Liver (tissue), 8 donors: ENCODE measurements at regions not wholly inside any gene's neighbourhood (a gene's known extent, or its start where the extent isn't known, plus 50 kb on each side); places are given as distances from the start of the nearest gene placed in this dataset.
A peak's percentile ranks its signal among the peaks of the same experiment; 100 is the strongest.

Experiments
- DNase-seq: peaks from one replicate; pipeline ENCODE4 v3.0.0-alpha.2; 2017; ENCODE audit warnings: low spot score
- H3K27ac ChIP-seq, 2 donors: one replicate each; pipeline ENCODE4 v1.7.0; 2013; ENCODE audit warnings: inconsistent platforms in 2 of 2, low read length in 2 of 2, control low read depth in 1 of 2, low read depth in 1 of 2, mild to moderate bottlenecking in 1 of 2
- H3K27me3 ChIP-seq, 4 donors: one replicate each; pipeline versions ENCODE4 v1.6.1 to v1.7.0; 2013; ENCODE audit warnings: low read length in 3 of 4, inconsistent platforms in 1 of 4, mild to moderate bottlenecking in 1 of 4, moderate library complexity in 1 of 4; ENCODE audit not compliant: control insufficient read depth in 4 of 4, insufficient read depth in 4 of 4
- H3K36me3 ChIP-seq, 4 donors: one replicate each; pipeline versions ENCODE4 v1.6.1 to v1.7.0; 2013; ENCODE audit warnings: low read length in 3 of 4, mild to moderate bottlenecking in 3 of 4, low read depth in 1 of 4, moderate library complexity in 1 of 4; ENCODE audit not compliant: control insufficient read depth in 4 of 4, insufficient read depth in 3 of 4
- H3K4me1 ChIP-seq, 4 donors: one replicate each; pipeline versions ENCODE4 v1.6.1 to v1.7.0; 2013; ENCODE audit warnings: low read length in 3 of 4, mild to moderate bottlenecking in 3 of 4, moderate library complexity in 1 of 4; ENCODE audit not compliant: control insufficient read depth in 4 of 4, insufficient read depth in 4 of 4
- H3K4me3 ChIP-seq, 3 donors: one replicate each; pipeline versions ENCODE4 v1.6.1 to v1.7.0; 2013; ENCODE audit warnings: low read length in 3 of 3, control low read depth in 1 of 3, low read depth in 1 of 3, mild to moderate bottlenecking in 1 of 3
- H3K9ac ChIP-seq, 2 donors: one replicate each; pipeline ENCODE4 v1.7.0; 2013; ENCODE audit warnings: low read length in 2 of 2, mild to moderate bottlenecking in 2 of 2, moderate library complexity in 2 of 2, control low read depth in 1 of 2, low read depth in 1 of 2
- H3K9me3 ChIP-seq, 4 donors: one replicate each; pipeline versions ENCODE4 v1.6.1 to v1.7.0; 2013; ENCODE audit warnings: low read length in 3 of 4; ENCODE audit not compliant: control insufficient read depth in 4 of 4
- CTCF ChIP-seq: fragments of 150-350 bp; IDR thresholded peaks from 2 replicates; pipeline ENCODE4 v1.5.1; 2017; ENCODE audit warnings: improper control_type of control experiment, low read depth, low read length; ENCODE audit not compliant: missing input control
- EGR1 ChIP-seq, 2 donors: IDR thresholded peaks; 2 replicates each; pipeline ENCODE4 v1.6.1; 2016 to 2018; ENCODE audit warnings: antibody characterized with exemption in 2 of 2, low read depth in 2 of 2
- FOXA1 ChIP-seq: IDR thresholded peaks from 2 replicates; pipeline ENCODE4 v1.6.1; 2016; ENCODE audit warnings: antibody characterized with exemption
- FOXA2 ChIP-seq: IDR thresholded peaks from 2 replicates; pipeline ENCODE4 v1.6.1; 2016; ENCODE audit warnings: antibody characterized with exemption
- GABPA ChIP-seq, 2 donors: IDR thresholded peaks in 1 of 2; conservative IDR thresholded peaks in 1 of 2; 2 replicates each; pipeline ENCODE4 v1.6.1; 2016; ENCODE audit warnings: antibody characterized with exemption in 2 of 2, mild to moderate bottlenecking in 1 of 2, moderate library complexity in 1 of 2
- HNF4A ChIP-seq, 2 donors: conservative IDR thresholded peaks; 2 replicates each; pipeline ENCODE4 v1.6.1; 2016; ENCODE audit warnings: antibody characterized with exemption in 2 of 2, mild to moderate bottlenecking in 2 of 2
- HNF4G ChIP-seq: IDR thresholded peaks from 2 replicates; pipeline ENCODE4 v1.6.1; 2016; ENCODE audit warnings: antibody characterized with exemption
- RAD21 ChIP-seq, 2 donors: IDR thresholded peaks; 2 replicates each; pipeline ENCODE4 v1.6.1; 2016; ENCODE audit warnings: antibody characterized with exemption in 2 of 2, mild to moderate bottlenecking in 2 of 2
- SP1 ChIP-seq: IDR thresholded peaks from 2 replicates; pipeline ENCODE4 v1.6.1; 2018; ENCODE audit warnings: antibody characterized with exemption, mild to moderate bottlenecking
- TAF1 ChIP-seq: conservative IDR thresholded peaks from 2 replicates; pipeline ENCODE4 v1.6.1; 2016; ENCODE audit warnings: antibody characterized with exemption, mild to moderate bottlenecking
- YY1 ChIP-seq: IDR thresholded peaks from 2 replicates; pipeline ENCODE4 v1.6.1; 2016; ENCODE audit warnings: antibody characterized with exemption, mild to moderate bottlenecking
- ZBTB33 ChIP-seq: IDR thresholded peaks from 2 replicates; pipeline ENCODE4 v1.6.1; 2016; ENCODE audit warnings: antibody characterized with exemption
- WGBS: extraction: QIAGEN DNeasy Blood & Tissue Kit; methylation state at CpG from one replicate; pipeline ENCODE4 v1.1.7; 2013; 5-methylcytosine and 5-hydroxymethylcytosine counted together
- donor health status: healthy.
- donor health status: healthy.
- donor health status: healthy.
- donor health status: healthy.
- donor health status: healthy.

- TF ChIP-seq FOXA1 (no peak), CTCF (peak; percentile 47), HNF4A (conservative IDR thresholded peaks at IDR 0.05) (no peak), RAD21 (IDR thresholded peaks at IDR 0.05) (peak; percentile 80 to 82), FOXA2 (peak; percentile 10)
- DNase-seq: no peak
- no peaks in the 10 kb centered on the region for H3K4me1 ChIP-seq
- H3K9me3 ChIP-seq: no peaks in the 10 kb centered on the region
- H3K27ac ChIP-seq: no peak overlapping the region
- H3K4me3 ChIP-seq: no peak overlapping the region
- no peak overlapping the region for H3K9ac ChIP-seq
- WGBS: 15% methylated on average over 3 of the region's 3 CpGs
- H3K36me3 ChIP-seq: no peaks in the 10 kb centered on the region
- H3K27me3 ChIP-seq: no peaks in the 10 kb centered on the region
Measured at GRCh38 chr6:54697424-54697823, 149.1 kb upstream of the FAM83B start.

DNA sequence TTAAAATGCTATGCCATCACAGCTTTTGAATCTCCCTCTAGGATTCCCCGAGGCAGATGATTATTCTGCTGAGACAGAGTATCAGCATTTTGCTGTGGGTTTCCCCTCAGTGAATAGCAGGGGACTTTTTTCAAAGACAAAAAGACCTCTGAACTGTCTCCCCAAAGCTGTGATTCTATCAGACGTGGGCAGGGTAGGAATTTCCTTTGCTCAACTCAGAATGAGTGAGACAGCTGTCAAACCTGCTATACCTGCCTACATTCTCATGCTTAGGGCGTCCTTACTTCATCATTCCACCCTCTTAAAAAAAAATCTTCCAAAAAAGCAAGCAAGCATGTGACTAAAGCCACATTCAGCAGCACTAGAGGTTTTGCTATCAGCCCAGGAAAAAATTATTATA is 147.6 kb upstream of the FAM83B start:
- TF ChIP-seq GABPA (IDR thresholded peaks at IDR 0.05 in 1 of 2, conservative IDR thresholded peaks at IDR 0.05 in 1 of 2) (no peak), ZBTB33 (no peak), HNF4G (no peak), FOXA1 (no peak), EGR1 (IDR thresholded peaks at IDR 0.05; ENCODE audit: low read depth in 2 of 2) (no peak), TAF1 (no peak), SP1 (no peak), FOXA2 (no peak), HNF4A (conservative IDR thresholded peaks at IDR 0.05) (no peak), YY1 (no peak), RAD21 (IDR thresholded peaks at IDR 0.05) (no peak)
- H3K9me3 ChIP-seq: no peaks in the 10 kb centered on the region
- no peaks in the 10 kb centered on the region for H3K4me1 ChIP-seq
- no peaks in the 10 kb centered on the region for H3K27me3 ChIP-seq
- no peak overlapping the region for H3K4me3 ChIP-seq
- 51% methylated on average over 3 of the region's 3 CpGs for WGBS
- no peaks in the 10 kb centered on the region for H3K36me3 ChIP-seq
- no peak overlapping the region for H3K9ac ChIP-seq
- no peak for DNase-seq
- no peak overlapping the region for H3K27ac ChIP-seq

GRCh38 chr6:54700158-54700557 is 146.4 kb upstream of the FAM83B start:
- no peak overlapping the region for H3K4me3 ChIP-seq
- H3K9me3 ChIP-seq: no peaks in the 10 kb centered on the region
- TF ChIP-seq SP1 (no peak), RAD21 (IDR thresholded peaks at IDR 0.05) (no peak), TAF1 (no peak), HNF4A (conservative IDR thresholded peaks at IDR 0.05) (no peak), YY1 (no peak), GABPA (IDR thresholded peaks at IDR 0.05 in 1 of 2, conservative IDR thresholded peaks at IDR 0.05 in 1 of 2) (no peak), EGR1 (IDR thresholded peaks at IDR 0.05; ENCODE audit: low read depth in 2 of 2) (no peak)
- DNase-seq: no peak
- WGBS: 77% methylated on average over 2 of the region's 2 CpGs
- no peak overlapping the region for H3K9ac ChIP-seq
- no peaks in the 10 kb centered on the region for H3K36me3 ChIP-seq
- no peak overlapping the region for H3K27ac ChIP-seq
- H3K27me3 ChIP-seq: no peaks in the 10 kb centered on the region
- H3K4me1 ChIP-seq: no peaks in the 10 kb centered on the region
